ENCODE measurements at regions not wholly inside any gene's neighbourhood (a gene's known extent, or its start where the extent isn't known, plus 50 kb on each side); places are given as distances from the start of the nearest gene placed in this dataset.
"Not testable (repeated sequence)": the region's sequence is repeated elsewhere in the genome, so short reads cannot be mapped to it uniquely, and the experiment has no call there.

- no peak for DNase-seq (ENCODE audit: unreplicated experiment)
- TF ChIP-seq CTCF (IDR thresholded peaks at IDR 0.05; ENCODE audit: unreplicated experiment), result no peak
- Mint-ChIP-seq H3K4me3 (ENCODE audit: unreplicated experiment) (no peak overlapping the region), H3K9me3 (ENCODE audit: unreplicated experiment) (no peaks in the 10 kb centered on the region), H3K4me1 (ENCODE audit: insufficient read depth, unreplicated experiment) (peaks cover 7% of the 10 kb centered on the region), H3K27me3 (ENCODE audit: insufficient read depth, unreplicated experiment) (peaks cover 4% of the 10 kb centered on the region), H3K27ac (ENCODE audit: low read depth, unreplicated experiment) (no peak overlapping the region), H3K36me3 (ENCODE audit: insufficient read depth, unreplicated experiment) (no peaks in the 10 kb centered on the region)
- intact Hi-C loops (cut with micrococcal nuclease), result no loop called here
- BruUV-seq (replicated peaks), result no TSS peak
- CTCF ChIA-PET, result interaction anchor here (0.5 to 1.5 kb wide), 8 partner anchors 16 to 688 kb away, joined by 3 to 9 read pairs (median 4); no protein-coding TSS in a partner anchor
- POLR2A ChIA-PET, result no interaction called here
These were observed 81.4 kb upstream of the ELAC2 start for GRCh38 chr17:13099089-13099735.

DNA sequence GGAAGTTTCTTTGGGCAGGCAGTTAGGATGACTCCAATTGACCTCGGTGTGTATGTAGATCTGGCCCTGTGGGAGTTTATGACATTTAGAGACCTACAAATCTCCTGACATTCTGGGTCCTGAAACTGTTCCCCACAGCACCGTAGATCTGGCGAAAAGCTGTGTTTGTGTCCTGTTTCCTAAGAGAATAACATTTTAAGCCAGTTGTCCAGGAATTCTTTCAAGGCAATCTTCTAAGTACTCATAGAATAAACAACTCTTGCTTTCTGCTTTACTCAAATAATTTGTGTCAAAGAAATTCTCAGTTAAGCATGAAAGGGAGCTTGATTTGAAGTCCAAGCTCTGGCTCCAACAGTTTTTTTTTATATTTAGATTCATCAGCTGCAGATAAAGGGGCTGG, 78.5 kb upstream of the ELAC2 start:
- no peak for DNase-seq (ENCODE audit: unreplicated experiment)
- TF ChIP-seq CTCF (IDR thresholded peaks at IDR 0.05; ENCODE audit: unreplicated experiment), result no peak
- BruUV-seq (replicated peaks), result no TSS peak
- Mint-ChIP-seq H3K27ac (ENCODE audit: low read depth, unreplicated experiment) (no peak overlapping the region), H3K27me3 (ENCODE audit: insufficient read depth, unreplicated experiment) (peaks cover 30% of the 10 kb centered on the region), H3K4me1 (ENCODE audit: insufficient read depth, unreplicated experiment) (no peaks in the 10 kb centered on the region), H3K36me3 (ENCODE audit: insufficient read depth, unreplicated experiment) (no peaks in the 10 kb centered on the region), H3K4me3 (ENCODE audit: unreplicated experiment) (no peak overlapping the region), H3K9me3 (ENCODE audit: unreplicated experiment) (no peaks in the 10 kb centered on the region)
- intact Hi-C loops (cut with micrococcal nuclease), result no loop called here
- ChIA-PET CTCF (no interaction called here), POLR2A (no interaction called here)

GRCh38 chr17:13092010-13092409, 74.2 kb upstream of the ELAC2 start:
- CTCF ChIA-PET; H3K27ac Mint-ChIP-seq (ENCODE audit: low read depth, unreplicated experiment); POLR2A ChIA-PET; DNase-seq (ENCODE audit: unreplicated experiment); H3K4me3 Mint-ChIP-seq (ENCODE audit: unreplicated experiment); intact Hi-C loops (cut with micrococcal nuclease); H3K9me3 Mint-ChIP-seq (ENCODE audit: unreplicated experiment); H3K4me1 Mint-ChIP-seq (ENCODE audit: insufficient read depth, unreplicated experiment); H3K36me3 Mint-ChIP-seq (ENCODE audit: insufficient read depth, unreplicated experiment); BruUV-seq (replicated peaks): not testable (repeated sequence)
- H3K27me3 Mint-ChIP-seq (ENCODE audit: insufficient read depth, unreplicated experiment), result peaks cover 52% of the 10 kb centered on the region

- no peak for TF ChIP-seq CTCF (IDR thresholded peaks at IDR 0.05; ENCODE audit: unreplicated experiment)
- Mint-ChIP-seq H3K27ac (ENCODE audit: low read depth, unreplicated experiment) (no peak overlapping the region), H3K9me3 (ENCODE audit: unreplicated experiment) (peaks cover 5% of the 10 kb centered on the region), H3K36me3 (ENCODE audit: insufficient read depth, unreplicated experiment) (no peaks in the 10 kb centered on the region), H3K4me1 (ENCODE audit: insufficient read depth, unreplicated experiment) (no peaks in the 10 kb centered on the region), H3K4me3 (ENCODE audit: unreplicated experiment) (no peak overlapping the region), H3K27me3 (ENCODE audit: insufficient read depth, unreplicated experiment) (peaks cover 70% of the 10 kb centered on the region)
- POLR2A ChIA-PET, result no interaction called here
- intact Hi-C loops (cut with micrococcal nuclease), result no loop called here
- no peak for DNase-seq (ENCODE audit: unreplicated experiment)
- BruUV-seq (replicated peaks), result no TSS peak
- CTCF ChIA-PET, result interaction anchor here (0.6 to 0.7 kb wide), 2 partner anchors 47 to 82 kb away, joined by 3 to 4 read pairs; no protein-coding TSS in a partner anchor
These were observed 70.8 kb upstream of the ELAC2 start for GRCh38 chr17:13088666-13089065.

DNA sequence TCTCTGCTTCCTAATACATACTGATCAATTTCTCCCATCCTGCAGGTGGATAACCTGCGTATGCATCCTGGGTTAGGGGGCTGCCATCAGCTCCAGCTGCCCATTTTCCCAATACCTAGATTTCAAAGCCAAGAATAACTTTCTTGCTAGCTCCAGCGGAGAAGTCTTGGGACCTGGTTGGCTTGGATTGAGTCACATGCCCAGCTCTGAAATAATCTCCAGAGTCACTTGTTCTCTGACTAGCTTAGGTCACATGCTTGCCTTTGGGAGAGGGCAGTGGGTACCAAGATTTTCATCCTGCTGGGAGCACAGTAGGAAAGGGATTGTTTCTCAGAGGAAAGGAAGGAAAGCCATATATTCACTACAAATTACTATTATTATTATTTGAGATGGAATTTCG, 70.0 kb upstream of the ELAC2 start:
- Mint-ChIP-seq H3K27me3 (ENCODE audit: insufficient read depth, unreplicated experiment) (peaks cover 67% of the 10 kb centered on the region), H3K4me1 (ENCODE audit: insufficient read depth, unreplicated experiment) (no peaks in the 10 kb centered on the region), H3K9me3 (ENCODE audit: unreplicated experiment) (peaks cover 5% of the 10 kb centered on the region), H3K36me3 (ENCODE audit: insufficient read depth, unreplicated experiment) (no peaks in the 10 kb centered on the region), H3K4me3 (ENCODE audit: unreplicated experiment) (no peak overlapping the region), H3K27ac (ENCODE audit: low read depth, unreplicated experiment) (no peak overlapping the region)
- POLR2A ChIA-PET, result no interaction called here
- no peak for TF ChIP-seq CTCF (IDR thresholded peaks at IDR 0.05; ENCODE audit: unreplicated experiment)
- intact Hi-C loops (cut with micrococcal nuclease), result no loop called here
- DNase-seq (ENCODE audit: unreplicated experiment), result no peak
- CTCF ChIA-PET, result interaction anchor here (0.6 to 0.9 kb wide), 2 partner anchors 24 to 332 kb away, joined by 3 to 4 read pairs; no protein-coding TSS in a partner anchor
- BruUV-seq (replicated peaks), result no TSS peak
